ENCODE measurements at regions not wholly inside any gene's neighbourhood (a gene's known extent, or its start where the extent isn't known, plus 50 kb on each side); places are given as distances from the start of the nearest gene placed in this dataset.

DNA sequence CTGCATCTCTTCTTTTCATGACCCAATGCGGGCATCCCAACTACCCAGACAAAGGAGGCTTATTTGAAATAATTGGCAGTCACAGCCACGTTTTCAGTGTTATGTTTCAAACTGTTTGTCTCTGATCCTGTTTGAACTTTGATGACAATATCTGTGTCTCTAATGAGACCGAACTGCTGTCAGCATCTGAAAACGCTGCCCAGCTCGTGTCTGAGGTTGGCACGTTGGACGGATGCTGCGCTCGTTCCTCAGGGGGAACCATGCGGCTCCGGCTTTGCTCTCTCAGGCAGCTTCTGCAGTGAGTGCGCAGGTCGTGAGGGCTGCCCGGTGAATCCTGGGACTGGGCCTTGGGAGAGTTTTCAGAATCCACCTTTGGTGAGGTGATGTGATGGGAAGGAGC lies 58.4 kb upstream of the SORBS2 start:
- TF ChIP-seq POLR2AphosphoS5 (IDR thresholded peaks at IDR 0.05) (no peak), SMC3 (conservative IDR thresholded peaks at IDR 0.05; ENCODE audit: poor library complexity) (no peak), TAF1 (IDR thresholded peaks at IDR 0.05; ENCODE audit: low read depth) (no peak), EZH2 (IDR thresholded peaks at IDR 0.05; ENCODE audit: borderline replicate concordance, insufficient read depth, low read length, poor library complexity, severe bottlenecking) (no peak), EP300 (conservative IDR thresholded peaks at IDR 0.05; ENCODE audit: poor library complexity, severe bottlenecking) (no peak), MXI1 (conservative IDR thresholded peaks at IDR 0.05; ENCODE audit: poor library complexity, severe bottlenecking) (no peak), RAD21 (conservative IDR thresholded peaks at IDR 0.05) (no peak)
- TF ChIP-seq, protein P1, sequence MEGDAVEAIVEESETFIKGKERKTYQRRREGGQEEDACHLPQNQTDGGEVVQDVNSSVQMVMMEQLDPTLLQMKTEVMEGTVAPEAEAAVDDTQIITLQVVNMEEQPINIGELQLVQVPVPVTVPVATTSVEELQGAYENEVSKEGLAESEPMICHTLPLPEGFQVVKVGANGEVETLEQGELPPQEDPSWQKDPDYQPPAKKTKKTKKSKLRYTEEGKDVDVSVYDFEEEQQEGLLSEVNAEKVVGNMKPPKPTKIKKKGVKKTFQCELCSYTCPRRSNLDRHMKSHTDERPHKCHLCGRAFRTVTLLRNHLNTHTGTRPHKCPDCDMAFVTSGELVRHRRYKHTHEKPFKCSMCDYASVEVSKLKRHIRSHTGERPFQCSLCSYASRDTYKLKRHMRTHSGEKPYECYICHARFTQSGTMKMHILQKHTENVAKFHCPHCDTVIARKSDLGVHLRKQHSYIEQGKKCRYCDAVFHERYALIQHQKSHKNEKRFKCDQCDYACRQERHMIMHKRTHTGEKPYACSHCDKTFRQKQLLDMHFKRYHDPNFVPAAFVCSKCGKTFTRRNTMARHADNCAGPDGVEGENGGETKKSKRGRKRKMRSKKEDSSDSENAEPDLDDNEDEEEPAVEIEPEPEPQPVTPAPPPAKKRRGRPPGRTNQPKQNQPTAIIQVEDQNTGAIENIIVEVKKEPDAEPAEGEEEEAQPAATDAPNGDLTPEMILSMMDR (IDR thresholded peaks at IDR 0.05; ENCODE audit: poor library complexity, severe bottlenecking), result no peak
- TF ChIP-seq, protein P2, sequence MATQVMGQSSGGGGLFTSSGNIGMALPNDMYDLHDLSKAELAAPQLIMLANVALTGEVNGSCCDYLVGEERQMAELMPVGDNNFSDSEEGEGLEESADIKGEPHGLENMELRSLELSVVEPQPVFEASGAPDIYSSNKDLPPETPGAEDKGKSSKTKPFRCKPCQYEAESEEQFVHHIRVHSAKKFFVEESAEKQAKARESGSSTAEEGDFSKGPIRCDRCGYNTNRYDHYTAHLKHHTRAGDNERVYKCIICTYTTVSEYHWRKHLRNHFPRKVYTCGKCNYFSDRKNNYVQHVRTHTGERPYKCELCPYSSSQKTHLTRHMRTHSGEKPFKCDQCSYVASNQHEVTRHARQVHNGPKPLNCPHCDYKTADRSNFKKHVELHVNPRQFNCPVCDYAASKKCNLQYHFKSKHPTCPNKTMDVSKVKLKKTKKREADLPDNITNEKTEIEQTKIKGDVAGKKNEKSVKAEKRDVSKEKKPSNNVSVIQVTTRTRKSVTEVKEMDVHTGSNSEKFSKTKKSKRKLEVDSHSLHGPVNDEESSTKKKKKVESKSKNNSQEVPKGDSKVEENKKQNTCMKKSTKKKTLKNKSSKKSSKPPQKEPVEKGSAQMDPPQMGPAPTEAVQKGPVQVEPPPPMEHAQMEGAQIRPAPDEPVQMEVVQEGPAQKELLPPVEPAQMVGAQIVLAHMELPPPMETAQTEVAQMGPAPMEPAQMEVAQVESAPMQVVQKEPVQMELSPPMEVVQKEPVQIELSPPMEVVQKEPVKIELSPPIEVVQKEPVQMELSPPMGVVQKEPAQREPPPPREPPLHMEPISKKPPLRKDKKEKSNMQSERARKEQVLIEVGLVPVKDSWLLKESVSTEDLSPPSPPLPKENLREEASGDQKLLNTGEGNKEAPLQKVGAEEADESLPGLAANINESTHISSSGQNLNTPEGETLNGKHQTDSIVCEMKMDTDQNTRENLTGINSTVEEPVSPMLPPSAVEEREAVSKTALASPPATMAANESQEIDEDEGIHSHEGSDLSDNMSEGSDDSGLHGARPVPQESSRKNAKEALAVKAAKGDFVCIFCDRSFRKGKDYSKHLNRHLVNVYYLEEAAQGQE (IDR thresholded peaks at IDR 0.05; ENCODE audit: borderline replicate concordance), result no peak
